Neural cell (in vitro differentiated cells): ENCODE measurements at regions not wholly inside any gene's neighbourhood (a gene's known extent, or its start where the extent isn't known, plus 50 kb on each side); places are given as distances from the start of the nearest gene placed in this dataset.

Experiments used
- EZH2 ChIP-seq: fragments of 200-600, 300-800 bp; shearing (Covaris generic), sonication (generic); IDR thresholded peaks from 2 replicates; pipeline ENCODE4 v1.6.1; 2014; ENCODE audit warnings: antibody characterized with exemption, low read length, borderline replicate concordance, mild to moderate bottlenecking; ENCODE audit not compliant: insufficient read depth, poor library complexity, severe bottlenecking
- TAF1 ChIP-seq: IDR thresholded peaks from 2 replicates; pipeline ENCODE4 v1.6.1; 2012; ENCODE audit warnings: low read depth
- TF ChIP-seq, protein P1 (sequence below): fragments of 450-650 bp; IDR thresholded peaks from 2 replicates; pipeline ENCODE4 v1.5.1; 2014; ENCODE audit warnings: antibody characterized with exemption, mild to moderate bottlenecking, moderate library complexity; ENCODE audit not compliant: poor library complexity, severe bottlenecking
- TF ChIP-seq, protein P2 (sequence below): IDR thresholded peaks from 2 replicates; pipeline ENCODE4 v1.6.1; 2012; ENCODE audit warnings: borderline replicate concordance

- TF ChIP-seq TAF1 (no peak), EZH2 (no peak)
- TF ChIP-seq, protein P1, sequence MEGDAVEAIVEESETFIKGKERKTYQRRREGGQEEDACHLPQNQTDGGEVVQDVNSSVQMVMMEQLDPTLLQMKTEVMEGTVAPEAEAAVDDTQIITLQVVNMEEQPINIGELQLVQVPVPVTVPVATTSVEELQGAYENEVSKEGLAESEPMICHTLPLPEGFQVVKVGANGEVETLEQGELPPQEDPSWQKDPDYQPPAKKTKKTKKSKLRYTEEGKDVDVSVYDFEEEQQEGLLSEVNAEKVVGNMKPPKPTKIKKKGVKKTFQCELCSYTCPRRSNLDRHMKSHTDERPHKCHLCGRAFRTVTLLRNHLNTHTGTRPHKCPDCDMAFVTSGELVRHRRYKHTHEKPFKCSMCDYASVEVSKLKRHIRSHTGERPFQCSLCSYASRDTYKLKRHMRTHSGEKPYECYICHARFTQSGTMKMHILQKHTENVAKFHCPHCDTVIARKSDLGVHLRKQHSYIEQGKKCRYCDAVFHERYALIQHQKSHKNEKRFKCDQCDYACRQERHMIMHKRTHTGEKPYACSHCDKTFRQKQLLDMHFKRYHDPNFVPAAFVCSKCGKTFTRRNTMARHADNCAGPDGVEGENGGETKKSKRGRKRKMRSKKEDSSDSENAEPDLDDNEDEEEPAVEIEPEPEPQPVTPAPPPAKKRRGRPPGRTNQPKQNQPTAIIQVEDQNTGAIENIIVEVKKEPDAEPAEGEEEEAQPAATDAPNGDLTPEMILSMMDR: no peak
- TF ChIP-seq, protein P2, sequence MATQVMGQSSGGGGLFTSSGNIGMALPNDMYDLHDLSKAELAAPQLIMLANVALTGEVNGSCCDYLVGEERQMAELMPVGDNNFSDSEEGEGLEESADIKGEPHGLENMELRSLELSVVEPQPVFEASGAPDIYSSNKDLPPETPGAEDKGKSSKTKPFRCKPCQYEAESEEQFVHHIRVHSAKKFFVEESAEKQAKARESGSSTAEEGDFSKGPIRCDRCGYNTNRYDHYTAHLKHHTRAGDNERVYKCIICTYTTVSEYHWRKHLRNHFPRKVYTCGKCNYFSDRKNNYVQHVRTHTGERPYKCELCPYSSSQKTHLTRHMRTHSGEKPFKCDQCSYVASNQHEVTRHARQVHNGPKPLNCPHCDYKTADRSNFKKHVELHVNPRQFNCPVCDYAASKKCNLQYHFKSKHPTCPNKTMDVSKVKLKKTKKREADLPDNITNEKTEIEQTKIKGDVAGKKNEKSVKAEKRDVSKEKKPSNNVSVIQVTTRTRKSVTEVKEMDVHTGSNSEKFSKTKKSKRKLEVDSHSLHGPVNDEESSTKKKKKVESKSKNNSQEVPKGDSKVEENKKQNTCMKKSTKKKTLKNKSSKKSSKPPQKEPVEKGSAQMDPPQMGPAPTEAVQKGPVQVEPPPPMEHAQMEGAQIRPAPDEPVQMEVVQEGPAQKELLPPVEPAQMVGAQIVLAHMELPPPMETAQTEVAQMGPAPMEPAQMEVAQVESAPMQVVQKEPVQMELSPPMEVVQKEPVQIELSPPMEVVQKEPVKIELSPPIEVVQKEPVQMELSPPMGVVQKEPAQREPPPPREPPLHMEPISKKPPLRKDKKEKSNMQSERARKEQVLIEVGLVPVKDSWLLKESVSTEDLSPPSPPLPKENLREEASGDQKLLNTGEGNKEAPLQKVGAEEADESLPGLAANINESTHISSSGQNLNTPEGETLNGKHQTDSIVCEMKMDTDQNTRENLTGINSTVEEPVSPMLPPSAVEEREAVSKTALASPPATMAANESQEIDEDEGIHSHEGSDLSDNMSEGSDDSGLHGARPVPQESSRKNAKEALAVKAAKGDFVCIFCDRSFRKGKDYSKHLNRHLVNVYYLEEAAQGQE: no peak
Observed at GRCh38 chr2:211174021-211174420, 617.6 kb downstream of the CPS1 start.
